Stimulated activated CD8-positive, alpha-beta memory T cell treated with anti-CD3 and anti-CD28 coated beads, Interleukin-7, amount 100 ng/mL, for 4 hours (primary cell): ENCODE measurements at regions not wholly inside any gene's neighbourhood (a gene's known extent, or its start where the extent isn't known, plus 50 kb on each side); places are given as distances from the start of the nearest gene placed in this dataset.

ENCODE experiments used
- DNase-seq, 2 donors: peaks; one replicate each; pipeline ENCODE4 v3.0.0-alpha.2; 2020; ENCODE audit warnings: low read depth in 2 of 2

GRCh38 chr3:31452495-31453106, 80.1 kb upstream of the STT3B start:
- DNase-seq = no peak

DNA sequence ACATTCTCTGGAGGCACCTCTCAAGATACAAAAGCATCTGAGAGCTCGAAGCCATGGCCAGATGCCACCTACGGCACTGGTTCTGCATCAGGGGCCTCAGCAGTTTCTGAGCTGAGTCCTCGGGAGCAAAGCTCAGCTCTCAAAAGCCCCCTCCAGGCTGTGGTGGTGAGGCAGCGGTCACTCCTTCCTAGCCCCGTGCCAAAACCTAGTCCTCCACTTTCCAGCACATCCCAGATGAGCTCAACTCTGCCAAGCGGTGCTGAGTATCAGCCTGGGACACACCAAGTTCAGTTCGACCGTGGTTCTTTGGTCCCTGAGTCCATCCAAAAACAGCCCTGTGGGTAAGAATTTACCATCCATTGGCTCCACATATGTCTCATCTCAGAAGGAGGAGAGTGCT, 79.3 kb upstream of the STT3B start:
- no peak for DNase-seq

DNA sequence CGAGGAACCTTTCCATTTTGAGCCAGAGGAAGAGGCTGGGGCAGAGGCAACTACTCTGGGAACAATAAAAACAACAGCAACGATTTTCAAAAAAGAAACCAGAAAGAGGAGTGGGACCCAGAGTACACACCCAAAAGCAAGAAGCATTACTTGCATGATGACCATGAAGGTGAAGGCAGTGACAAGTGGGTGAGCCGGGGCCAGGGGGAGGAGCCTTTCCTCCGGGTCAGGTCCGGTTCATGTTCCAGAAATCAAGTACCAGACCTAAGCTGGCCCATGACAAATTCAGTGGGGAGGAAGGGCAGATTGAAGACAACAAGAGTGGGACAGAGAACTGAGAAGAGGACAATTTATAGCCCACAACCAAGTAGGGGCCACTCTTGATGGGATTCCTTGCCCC, 77.2 kb upstream of the STT3B start:
- DNase-seq = no peak

- no peak for DNase-seq
These were observed 76.4 kb upstream of the STT3B start for GRCh38 chr3:31456373-31456772.

- DNase-seq = no peak
These were observed 71.3 kb upstream of the STT3B start for GRCh38 chr3:31461426-31461825.

DNA sequence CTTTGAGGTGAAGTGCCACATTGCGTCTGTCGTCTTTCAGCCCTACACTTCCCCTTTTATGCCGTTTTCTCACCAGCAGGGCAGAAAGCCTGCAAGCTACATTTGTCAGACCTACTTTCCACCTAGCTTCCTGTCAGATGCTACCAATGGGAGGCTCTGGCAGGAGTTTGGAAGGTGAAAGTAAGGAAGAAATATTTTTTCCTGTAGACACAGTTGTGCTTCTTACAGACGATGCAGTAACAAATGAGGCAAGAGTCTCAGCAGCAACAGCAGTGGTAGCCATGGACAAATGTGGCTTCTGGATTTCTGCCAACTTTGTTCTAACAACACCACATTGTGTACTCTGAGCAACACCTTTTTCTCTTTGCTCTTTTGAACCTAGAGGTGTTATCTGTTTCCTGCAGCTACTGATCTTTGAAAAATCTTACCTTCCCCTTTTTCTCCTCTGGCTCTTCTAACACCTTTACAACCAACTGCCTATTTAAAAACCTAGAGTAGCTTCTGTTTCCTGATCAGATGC, 70.6 kb upstream of the STT3B start:
- no peak for DNase-seq

GRCh38 chr3:31465999-31466398, 66.7 kb upstream of the STT3B start:
- DNase-seq = no peak

- no peak for DNase-seq
These were observed 65.9 kb upstream of the STT3B start for GRCh38 chr3:31466866-31467265.

DNA sequence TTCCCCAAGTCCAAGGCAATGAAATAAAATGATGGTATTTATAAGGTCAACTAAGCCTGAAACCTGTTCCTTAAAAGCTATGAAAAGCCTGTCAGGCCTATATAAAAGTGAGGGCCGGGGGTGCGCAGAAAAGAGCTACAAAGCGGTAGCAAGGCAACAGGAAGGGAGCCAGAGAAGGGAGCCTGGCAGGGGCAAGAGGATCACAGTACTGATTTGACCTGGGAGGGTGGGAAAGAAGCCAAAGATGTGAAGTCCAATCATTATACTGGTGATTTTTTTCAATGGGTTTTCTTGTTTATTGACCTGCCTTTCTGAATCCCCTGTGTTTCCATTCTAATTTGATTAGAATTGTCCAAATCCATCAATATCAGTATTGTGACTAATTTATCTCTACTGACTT, 64.3 kb upstream of the STT3B start:
- DNase-seq = no peak

DNA sequence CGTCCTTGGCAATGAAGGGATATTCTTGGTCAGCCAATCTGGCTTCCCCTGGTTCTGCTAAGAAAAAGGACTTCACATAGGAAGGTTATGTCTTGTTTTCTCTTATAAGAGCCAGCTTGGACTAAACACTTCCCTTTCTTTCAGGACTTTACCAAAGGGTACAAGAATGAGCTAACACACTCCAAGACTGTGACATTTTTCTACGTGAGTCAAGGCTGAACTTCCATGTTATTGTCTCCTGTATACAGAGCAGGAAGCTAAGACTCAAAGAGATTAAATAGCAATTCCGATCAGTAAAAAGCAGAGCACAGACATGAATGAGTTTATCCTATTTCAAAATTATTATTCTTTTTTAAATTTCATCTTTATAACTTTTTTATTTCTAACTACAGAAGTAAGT, 63.3 kb upstream of the STT3B start:
- DNase-seq = no peak

- peak in 1 of 2 donors; percentile 26 for DNase-seq
These were observed 60.0 kb upstream of the STT3B start for GRCh38 chr3:31472479-31473390.

DNA sequence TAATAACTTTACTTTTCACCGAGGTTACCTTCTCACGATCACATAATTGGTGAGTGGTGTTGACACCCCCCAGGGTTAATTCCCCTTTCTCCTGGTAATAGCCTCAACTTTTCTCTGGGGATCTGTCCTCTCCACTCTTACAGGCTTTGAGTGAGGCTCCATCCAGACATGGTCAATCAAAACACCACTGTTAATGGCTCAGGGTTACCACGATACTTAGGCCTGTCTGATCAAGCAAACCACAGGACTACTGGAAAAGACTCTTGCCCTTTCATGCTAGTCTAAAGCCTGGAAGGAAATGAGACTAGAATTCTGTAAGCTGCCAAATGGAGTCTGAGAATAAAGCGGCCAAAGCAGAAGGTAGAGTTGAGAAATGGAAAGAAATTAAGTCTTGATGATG, 56.5 kb upstream of the STT3B start:
- no peak for DNase-seq

- DNase-seq = no peak
These were observed 53.3 kb upstream of the STT3B start for GRCh38 chr3:31479431-31479830.

DNA sequence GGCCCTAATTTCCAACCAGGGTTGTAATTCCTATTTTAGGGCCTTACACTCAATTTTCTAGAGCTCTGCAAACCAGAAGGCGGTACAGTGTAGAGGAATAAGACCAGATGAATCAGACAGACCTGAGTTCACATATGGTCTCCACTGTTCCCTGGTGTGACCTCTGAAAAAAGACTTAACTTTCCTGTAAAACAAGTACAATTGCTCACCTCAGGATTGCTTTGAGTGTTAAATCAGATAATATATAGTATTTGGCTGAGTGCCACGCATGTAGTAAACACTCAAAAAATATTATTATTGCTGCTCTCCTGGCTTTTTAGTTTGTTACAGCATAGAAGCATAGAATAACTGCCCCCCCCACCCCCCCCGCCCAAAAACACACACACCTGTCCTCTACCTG, 51.0 kb upstream of the STT3B start:
- DNase-seq = no peak

GRCh38 chr3:31482493-31483200, 50.1 kb upstream of the STT3B start:
- no peak for DNase-seq
